ENCODE measurements at regions not wholly inside any gene's neighbourhood (a gene's known extent, or its start where the extent isn't known, plus 50 kb on each side); places are given as distances from the start of the nearest gene placed in this dataset.
"Not testable (repeated sequence)": the region's sequence is repeated elsewhere in the genome, so short reads cannot be mapped to it uniquely, and the experiment has no call there.

- DNase-seq: no peak
Observed at GRCh38 chr12:113555226-113555625, 83.6 kb upstream of the LHX5 start.

- DNase-seq: no peak
Observed at GRCh38 chr12:113552760-113553159, 81.1 kb upstream of the LHX5 start.

DNA sequence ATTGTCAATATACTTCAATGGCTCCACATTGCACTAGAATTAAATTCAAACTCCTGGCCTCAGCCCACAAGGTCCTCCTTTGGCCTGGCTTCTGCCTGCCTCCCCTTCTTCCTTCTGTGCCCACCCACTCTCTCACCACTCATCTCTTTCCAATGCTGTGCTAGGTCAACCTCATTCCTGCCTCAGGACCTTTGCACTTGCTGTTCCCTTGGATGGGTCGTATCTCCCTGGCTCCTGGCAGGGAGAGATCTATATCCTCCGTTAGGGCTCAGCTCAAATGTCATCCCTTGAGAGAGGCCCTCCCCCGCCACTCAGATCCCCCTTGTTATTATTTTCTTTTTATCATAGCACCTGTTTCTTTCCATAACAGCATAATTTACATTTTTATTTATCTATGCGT lies 79.9 kb upstream of the LHX5 start:
- DNase-seq: no peak

- no peak for DNase-seq
Observed at GRCh38 chr12:113548467-113548866, 76.8 kb upstream of the LHX5 start.

- no peak for DNase-seq
Observed at GRCh38 chr12:113546916-113547863, 75.5 kb upstream of the LHX5 start.

DNA sequence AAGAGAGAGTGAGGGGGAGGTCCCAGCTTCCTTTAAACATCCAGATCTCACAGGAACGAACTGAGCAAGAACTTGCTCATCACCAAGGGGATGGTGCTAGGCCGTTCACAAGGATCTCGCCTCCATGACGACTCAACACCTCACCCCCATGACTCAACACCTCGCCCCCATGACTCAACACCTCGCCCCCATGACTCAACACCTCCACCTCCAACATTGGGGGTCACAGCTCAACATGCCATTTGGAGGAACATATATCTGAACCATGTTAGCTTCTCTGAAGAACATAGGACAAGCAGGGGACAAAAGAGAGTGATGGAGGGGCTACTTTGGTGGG lies 66.0 kb upstream of the LHX5 start:
- no peak for DNase-seq

- peak; percentile 62 for DNase-seq
Observed at GRCh38 chr12:113537046-113537750, 65.5 kb upstream of the LHX5 start.

- no peak for DNase-seq
Observed at GRCh38 chr12:113535100-113535499, 63.4 kb upstream of the LHX5 start.

- no peak for DNase-seq
Observed at GRCh38 chr12:113534555-113534954, 62.9 kb upstream of the LHX5 start.

DNA sequence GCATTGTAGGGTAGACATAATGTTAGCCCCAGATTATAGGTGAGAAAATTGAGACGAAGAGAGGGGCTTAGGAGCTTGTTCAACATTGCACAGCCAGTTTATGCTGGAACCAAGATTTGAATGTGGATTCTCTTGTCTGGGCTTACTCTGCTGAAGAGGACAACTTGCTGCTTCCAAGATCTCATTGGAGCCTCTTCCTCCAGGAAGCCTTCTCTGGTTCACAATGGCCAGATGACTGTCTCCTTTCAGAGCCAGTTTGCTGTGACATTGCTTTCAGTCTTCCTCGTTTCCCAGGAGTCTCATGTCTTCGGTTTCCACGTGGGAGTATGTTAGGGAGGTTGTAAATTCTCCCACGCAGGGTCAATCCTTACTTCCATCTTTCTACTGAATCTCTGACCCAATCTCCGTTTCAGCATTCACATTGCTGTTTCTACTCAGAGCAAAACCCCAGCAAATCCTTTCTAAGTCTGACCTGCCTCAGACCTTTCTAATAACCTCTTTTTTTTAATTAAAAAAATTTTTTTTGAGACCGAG lies 62.2 kb upstream of the LHX5 start:
- DNase-seq: no peak

DNA sequence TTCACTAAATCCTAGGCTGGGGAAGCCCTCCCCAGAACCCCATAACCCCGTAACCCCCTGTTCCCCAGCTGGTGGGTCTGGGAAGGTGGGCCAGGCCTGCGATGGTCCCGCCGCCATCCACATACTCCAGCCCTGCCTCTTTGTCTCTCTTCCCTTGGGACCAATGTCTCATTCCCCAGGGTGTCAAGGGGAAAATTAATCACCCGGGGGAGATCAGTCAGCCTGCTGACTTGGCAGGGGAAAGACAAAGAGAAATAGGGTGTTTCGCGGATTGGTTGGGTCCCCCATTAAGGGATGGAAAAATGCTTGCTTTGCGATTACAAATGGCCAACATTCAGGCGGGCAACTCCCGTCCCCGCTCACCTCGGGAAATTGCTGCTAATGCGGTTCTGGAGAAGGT lies 60.6 kb upstream of the LHX5 start:
- DNase-seq: no peak

- not testable (repeated sequence) for DNase-seq
Observed at GRCh38 chr12:113531073-113531472, 59.4 kb upstream of the LHX5 start.

DNA sequence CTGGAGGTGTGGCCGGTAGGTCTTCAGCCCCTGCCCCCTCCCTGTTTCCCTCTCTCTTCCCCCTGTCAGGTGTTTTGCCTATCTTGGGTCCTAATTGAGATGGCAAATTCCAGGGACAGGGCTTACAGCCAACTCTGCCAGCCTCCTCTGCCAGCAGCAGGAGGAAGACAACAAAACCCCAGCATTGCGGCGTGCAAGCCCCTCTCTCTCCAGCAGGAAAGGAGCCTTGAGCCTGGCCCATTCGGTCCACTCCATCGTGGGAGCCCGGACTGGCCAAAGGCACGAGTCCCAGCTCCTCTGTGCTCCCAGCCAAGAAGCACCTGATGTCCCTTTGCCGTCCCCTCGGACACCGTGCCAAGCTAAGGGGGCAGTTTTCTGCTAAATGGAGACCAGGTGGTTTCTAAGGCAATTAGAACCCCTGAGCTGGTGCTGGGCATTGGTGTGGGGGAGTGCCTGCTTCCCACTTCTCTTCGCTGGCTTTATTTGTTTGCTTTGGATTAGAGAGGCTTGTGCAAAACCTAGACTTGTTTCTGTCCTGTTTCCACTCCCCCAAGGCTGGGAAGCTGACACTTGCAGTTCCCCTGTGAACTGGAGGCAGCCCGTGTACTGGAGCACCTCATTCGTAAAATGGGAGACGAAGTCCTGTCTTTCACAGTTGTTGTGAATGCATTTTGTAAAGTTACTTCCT lies 57.1 kb upstream of the LHX5 start:
- peak; percentile 59 for DNase-seq

DNA sequence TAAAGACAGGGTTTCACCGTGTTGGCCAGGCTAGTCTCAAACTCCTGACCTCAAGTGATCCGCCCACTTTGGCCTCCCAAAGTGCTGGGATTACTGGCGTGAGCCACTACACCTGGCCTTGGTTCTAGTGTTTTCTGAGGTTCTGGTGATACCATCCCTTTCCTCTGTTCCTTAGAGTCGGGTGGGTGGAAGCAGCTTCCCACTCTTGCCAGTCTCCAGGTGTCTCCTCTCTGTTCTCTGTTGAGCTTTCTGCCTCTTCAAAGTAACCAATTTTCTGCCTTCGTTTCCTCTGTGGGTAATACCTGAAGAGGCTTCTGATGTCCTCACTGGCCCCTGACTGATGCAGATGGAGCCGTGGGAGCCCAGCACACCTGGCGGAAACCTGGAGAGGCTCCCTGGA lies 53.4 kb upstream of the LHX5 start:
- DNase-seq: no peak

- no peak for DNase-seq
Observed at GRCh38 chr12:113524495-113524894, 52.8 kb upstream of the LHX5 start.

GRCh38 chr12:113521708-113522107 lies 50.0 kb upstream of the LHX5 start:
- no peak for DNase-seq
